GM21576 (cell line): ENCODE measurements at regions not wholly inside any gene's neighbourhood (a gene's known extent, or its start where the extent isn't known, plus 50 kb on each side); places are given as distances from the start of the nearest gene placed in this dataset.
"Not testable (repeated sequence)": the region's sequence is repeated elsewhere in the genome, so short reads cannot be mapped to it uniquely, and the experiment has no call there.

Experiments used
- ATAC-seq: cut with Tn5 transposase; IDR thresholded peaks from one replicate; pipeline ENCODE4 v1.9.1; 2021; ENCODE audit warnings: mild to moderate bottlenecking, moderate library complexity; ENCODE audit not compliant: unreplicated experiment

DNA sequence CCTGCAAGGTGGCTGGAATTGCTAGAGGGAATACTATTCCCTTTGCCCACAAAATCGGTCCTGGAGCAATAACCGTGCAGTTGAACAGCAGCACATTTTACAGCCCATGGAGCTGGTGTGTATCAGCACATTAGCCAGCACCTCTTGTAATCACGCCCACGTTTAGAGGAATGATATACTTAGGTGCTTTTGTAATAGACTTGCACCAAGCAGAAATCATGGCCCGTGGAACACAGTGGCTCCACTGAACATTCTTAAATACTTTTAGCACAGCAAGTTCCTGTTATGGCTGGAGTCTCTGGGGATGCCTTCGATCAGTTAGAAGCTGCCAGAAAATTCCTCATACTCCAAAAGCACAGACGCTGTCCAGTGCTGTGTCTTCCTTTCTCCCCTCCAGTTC is 218.1 kb upstream of the FAM78B start:
- no peak for ATAC-seq

DNA sequence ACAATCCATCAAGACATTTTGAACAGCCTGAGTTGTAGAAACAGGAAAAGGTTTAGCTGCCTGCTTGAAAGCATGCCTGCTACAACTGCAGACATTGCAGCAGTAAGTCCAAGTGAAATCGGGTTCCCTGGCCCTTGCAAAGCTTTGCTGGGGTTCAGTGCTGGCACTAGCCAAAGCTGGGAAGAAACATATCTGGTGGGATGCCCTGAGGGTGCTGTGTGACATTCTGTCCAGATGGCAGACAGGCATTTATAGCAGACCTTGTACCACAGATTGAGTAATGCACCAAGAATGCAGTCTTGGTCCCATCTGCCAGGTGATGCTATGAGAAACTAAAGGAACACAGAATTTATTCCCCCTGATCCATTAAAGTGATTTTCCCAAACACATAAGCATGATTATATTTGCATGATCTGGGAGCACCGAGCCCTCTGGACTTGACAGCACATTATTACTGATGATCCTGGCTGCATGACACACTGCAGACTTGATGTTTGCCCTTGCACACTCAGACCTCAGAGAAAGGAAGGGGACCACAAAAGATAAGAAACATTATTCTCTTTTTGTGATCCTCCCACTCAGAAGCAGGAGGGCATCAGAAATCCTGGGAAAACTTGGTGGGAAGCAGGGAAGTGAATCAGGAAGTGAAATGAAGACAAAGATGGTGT is 223.7 kb upstream of the FAM78B start:
- no peak for ATAC-seq

DNA sequence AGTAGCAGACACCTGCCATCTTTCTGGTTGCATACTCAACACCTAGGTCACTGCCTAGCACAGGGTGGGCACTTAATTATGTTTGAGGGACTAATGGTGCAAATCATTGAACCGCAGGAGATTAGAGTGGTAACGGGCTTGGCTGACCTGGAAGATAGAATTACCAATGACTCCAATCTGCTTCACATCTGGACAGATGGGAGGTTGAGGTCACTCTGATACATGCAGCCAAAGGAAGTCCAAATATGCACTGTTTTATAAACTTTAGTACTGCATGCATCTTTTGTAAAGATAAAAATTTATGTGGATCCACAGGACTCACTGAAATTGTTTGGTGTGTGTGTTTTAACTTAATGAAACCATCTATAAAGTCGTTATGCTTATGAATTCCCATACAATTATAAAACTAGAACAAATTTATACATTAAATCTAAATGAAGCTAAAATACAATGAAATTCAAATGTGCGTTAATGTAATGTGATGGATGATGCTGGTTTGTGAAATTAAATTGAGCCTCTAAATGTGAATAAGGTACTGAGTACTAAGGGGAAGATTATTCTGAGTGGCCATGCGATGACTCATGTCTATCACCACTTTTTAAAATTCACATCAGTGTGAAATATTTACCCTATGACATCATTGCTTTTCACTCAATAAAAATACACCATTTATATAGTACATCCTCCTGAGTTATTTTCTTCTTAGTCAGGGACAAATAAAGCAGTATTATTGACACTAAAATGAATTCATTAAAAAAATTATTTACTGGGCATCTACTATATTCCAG is 224.7 kb upstream of the FAM78B start:
- no peak for ATAC-seq

DNA sequence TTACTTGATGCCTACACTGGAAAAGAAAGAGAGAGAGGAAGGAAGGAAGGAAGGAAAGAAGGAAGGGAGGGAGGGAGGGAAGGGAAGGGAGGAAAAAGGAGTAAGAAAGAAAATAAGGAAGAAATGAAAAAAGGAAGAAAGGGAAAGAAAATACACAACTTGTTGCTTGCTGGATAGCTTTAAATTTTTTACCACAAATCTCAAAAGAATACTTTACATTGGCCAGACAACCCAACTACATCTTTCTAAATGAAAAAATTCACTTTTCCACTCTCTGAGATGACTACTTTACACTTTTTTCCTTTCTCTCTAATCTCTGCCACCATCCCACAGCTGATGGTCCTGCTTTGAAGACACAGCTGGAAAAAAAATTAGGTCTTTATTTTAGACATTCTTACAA is 228.9 kb upstream of the FAM78B start:
- ATAC-seq: no peak

DNA sequence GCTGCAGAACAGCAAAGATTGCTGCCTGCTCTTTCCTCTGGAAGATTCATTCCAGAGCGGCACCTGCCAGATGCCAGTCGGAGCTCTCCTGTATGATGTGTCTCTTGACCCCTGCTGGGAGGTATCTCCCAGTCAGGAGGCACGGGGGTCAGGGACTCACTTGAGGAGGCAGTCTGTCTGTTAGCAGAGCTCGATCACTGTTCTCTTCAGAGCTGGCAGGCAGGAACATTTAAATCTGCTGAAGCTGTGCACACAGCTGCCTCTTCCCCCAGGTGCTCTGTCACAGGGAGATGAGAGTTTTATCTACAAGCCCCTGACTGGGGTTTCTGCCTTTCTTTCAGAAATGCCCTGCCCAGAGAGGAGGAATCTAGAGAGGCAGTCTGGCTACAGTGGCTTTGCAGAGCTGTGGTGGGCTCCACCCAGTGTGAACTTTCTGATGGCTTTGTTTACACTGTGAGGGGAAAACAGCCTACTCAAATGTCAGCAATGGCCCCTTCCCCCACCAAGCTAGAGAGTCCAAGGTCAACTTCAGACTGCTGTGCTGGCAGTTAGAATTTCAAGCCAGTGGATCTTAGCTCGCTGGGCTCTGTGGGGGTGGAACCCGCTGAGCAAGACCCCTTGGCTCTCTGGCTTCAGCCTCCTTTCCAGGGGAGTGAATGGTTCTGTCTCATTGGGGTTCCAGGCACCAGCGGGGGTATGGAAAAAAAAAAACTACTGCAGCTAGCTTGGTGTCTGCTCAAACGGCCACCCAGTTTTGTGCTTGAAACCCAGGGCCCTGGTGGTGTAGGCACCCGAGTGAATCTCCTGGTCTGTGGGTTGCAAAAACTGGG is 242.7 kb upstream of the FAM78B start:
- not testable (repeated sequence) for ATAC-seq

DNA sequence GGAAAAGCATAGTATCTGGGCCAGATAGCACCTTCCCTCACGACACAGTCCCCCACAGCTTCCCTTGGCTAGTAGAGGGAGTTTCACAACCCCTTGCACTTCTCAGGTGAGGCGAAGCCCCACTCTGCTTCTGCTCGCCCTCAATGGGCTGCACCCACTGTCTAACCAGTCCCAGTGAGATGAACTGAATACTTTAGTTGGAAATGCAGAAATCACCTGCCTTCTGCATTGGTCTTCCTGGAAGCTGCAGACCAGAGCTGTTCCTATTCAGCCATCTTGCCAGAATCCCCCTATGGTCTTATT is 243.2 kb upstream of the FAM78B start:
- ATAC-seq: no peak

DNA sequence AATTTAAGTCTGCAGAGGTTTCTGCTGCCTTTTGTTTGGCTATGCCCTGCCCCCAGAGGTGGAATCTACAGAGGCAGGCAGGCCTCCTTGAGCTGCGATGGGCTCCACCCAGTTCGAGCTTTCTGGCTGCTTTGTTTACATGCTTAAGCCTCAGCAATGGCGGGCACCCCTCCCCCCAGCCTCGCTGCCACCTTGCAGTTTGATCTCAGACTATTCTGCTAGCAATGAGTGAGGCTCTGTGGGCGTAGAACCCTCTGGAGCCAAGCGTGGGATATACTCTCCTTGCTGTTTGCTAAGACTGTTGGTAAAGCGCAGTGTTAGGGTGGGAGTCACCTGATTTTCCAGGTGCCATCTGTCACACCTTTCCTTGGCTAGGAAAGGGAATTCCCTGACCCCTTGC is 250.0 kb upstream of the FAM78B start:
- not testable (repeated sequence) for ATAC-seq

DNA sequence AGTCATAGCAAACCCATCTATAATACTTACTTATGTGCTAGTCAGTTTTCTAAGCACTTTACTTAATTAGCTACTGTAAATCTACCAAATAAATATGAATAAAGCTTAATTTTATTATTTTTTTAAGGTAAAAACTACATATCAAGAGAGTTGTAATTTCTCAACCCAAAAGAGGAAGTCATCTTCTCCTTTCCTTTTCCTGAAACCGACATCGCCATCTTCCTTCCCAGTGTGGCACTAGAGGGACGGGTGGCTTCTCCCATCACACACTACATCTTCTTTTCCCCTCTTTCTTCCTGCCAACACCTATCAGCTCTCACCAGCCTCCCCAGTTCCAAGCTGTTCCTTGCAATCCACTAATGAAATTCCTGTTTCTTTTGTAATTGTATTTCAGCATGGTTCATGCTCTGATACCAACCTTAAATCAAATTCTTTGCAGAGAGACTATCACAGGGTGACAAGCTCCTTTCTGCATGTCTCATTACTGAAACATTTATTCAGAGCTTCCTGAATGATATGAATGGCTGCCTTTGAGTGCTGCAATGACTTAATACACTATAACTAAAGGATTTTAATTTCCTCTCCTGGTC is 251.6 kb upstream of the FAM78B start:
- ATAC-seq: no peak

DNA sequence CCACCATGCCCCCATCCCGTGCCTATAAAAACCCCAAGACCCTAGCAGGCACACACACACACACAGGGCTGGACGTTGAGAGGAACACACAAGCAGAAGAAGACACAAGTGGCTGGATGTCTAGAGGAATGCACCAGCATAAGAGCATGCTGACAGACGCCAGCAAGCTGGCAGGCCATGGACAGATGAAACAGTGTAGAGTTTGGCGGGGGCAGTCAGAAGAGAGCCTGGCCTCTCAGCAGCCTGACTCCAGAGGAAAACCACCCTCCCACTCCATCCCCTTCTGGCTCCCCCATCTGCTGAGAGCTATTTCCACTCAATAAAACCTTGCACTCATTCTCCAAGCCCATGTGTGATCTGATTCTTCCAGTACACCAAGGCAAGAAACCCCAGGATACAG is 255.8 kb upstream of the FAM78B start:
- ATAC-seq: not testable (repeated sequence)

DNA sequence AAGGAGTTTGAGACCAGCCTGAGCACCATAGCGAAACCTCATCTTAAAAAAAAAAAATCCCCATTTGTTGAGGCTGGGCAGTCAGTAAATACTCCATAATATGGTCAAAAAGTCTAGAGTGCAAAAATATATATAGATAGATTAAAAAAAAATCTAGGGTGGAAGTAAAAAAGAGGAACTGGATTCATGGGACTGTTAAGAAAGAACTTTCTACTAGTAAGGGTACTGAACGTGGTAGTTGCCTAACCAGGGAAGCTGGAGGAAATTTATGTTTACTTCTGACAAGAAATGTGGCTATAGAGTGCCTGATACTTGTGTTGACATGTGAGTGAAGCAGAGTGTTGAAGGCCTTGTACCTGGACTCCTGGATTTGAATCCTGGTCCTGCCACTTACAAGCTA is 265.9 kb upstream of the FAM78B start:
- no peak for ATAC-seq

DNA sequence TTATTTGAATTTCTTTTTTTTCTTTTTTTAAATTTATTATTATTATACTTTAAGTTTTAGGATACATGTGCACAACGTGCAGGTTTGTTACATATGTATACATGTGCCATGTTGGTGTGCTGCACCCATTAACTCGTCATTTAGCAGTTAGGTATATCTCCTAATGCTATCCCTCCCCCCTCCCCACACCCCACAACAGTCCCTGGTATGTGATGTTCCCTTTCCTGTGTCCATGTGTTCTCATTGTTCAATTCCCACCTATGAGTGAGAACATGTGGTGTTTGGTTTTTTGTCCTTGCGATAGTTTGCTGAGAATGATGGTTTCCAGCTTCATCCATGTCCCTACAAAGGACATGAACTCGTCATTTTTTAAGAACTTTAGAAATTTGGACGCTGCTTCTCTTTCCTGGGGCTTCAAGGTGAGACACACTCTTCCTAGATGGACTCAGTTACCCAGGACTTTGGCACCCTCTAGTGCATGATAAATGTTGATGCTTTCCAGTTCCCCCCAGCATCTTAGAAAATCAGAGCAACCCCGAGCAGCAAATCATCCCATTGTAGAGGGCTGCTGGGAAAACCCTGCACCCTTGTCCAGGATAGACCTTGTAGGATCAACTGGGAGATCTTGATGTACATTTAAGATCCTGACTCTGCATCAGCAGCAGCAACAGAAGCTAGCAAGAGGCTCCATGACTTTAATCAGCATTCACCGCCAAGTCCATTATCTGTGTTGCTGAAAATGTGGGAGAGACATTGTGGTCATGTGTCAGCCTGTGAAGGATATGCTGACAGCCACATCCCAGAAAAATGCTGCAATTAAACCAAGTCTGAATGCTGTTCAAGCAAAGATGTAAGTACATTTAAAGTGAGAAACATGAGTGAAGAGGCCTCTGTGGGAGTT is 266.9 kb upstream of the FAM78B start:
- not testable (repeated sequence) for ATAC-seq

DNA sequence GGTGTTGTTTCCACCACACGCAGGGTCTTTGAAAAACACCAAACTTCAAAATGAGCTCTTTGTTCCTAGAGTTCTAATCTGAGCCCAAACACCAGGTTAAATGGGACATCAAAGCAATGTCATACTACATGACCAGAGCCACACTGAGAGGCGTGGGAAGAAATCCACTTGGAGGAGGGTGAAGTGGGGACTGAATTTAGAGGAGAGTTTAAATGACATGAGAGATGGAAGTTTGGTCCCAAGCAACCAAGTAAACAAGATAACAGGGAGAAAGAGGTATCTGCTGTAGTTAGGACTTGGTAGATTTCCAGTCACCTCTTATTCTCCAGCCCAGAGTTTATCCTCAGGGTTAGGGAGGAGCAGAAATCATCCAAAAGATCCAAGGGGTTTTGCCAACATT is 290.9 kb upstream of the FAM78B start:
- ATAC-seq: no peak

DNA sequence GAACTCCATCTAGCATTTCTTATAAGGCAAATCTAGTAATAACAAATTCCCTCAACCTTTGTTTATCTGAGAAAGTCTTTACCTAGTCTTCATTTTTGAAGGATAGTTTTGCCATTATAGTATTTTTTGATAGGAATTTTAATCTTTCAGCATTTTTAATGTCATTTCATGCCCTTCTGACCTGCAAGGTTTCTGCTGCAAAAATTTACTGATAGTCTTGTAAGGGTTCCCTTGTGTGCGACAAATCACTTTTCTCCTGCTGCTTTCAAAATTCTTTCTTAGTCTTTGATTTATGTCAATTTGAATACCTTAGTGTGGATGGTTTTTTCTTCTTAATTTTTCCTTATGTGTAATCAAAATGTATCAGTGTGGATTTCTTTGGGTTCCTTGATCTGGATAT is 297.5 kb upstream of the FAM78B start:
- no peak for ATAC-seq

DNA sequence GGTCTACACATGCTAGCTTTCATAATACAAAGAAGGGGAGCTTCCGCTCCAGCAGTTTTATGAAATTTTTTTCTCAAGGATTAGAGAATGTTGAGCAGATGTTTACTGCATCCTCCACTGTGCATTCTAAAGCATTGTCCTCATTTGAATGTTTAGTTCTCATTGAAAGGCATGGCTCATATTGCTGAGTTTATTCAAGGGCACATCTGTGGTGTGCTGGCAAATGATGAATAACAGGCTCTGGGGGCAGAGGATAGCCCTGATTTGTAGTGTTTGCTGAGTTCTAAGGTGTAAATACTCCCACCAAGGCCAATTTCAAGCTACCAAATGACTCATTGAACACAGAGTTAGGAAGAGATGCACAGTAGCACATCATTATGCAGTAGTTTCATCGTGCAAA is 303.2 kb upstream of the FAM78B start:
- ATAC-seq: no peak

DNA sequence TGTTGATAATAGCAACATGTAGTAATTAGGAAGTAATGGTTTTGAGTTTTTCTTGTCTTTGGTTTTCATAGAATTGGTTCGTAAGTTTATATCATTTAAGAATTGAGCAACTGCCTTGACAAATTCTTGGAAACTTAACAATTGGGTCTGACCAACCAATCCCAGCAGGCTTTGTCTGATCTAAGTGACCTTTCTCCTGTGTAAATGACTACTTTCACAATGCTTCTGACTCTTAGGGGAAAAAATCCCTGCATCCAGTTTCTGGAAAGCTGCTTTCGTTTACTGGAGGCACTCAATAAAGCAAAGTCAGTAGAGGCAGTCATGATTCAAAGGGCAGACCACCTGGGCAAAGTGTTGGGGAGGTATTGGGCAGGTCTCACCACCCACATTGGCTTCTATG is 303.6 kb upstream of the FAM78B start:
- no peak for ATAC-seq

DNA sequence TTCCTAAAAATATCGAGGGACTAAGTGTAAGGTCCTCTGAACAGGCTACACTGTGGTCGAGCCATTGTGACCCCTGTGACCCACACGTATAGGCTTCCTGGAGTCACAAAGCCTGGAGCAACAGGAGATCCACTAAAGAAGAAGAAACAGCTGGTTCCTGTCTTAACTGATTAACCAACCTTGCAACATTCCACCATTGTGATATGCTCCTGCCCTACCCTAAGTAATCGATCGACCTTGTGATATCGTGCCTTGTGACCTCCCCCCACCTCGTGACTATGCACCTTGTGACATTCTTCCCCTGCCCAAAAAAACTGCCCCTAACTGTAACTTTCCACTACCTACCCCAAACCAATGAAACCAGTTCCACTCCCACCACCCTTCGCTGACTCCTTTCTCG is 304.6 kb upstream of the FAM78B start:
- ATAC-seq: no peak

DNA sequence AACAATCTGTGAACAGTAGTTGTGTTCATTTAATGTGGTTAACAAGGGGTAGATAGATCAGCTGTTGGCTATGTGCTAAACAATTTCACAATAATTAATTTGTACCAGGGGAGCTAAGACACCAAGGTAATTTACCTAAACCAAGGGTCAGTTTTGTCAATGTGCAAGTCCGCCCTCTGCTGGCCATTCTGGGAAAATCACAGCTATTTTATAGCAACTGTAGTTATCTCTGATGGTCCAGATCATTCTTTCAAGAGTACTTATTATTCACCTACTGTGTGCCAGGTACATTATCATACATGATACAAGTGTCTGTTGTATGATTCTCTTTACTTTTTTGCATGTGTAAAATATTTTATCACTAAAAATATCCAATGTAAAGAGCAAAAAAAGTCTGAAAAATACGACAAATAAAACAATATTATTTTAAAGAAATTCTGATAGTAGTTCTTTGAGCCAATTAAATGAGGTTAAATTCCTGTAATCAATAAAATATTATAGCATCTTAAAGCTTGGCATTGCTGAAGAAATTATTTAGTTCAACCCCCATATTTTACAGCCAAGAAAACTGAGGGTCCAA is 312.3 kb upstream of the FAM78B start:
- no peak for ATAC-seq

DNA sequence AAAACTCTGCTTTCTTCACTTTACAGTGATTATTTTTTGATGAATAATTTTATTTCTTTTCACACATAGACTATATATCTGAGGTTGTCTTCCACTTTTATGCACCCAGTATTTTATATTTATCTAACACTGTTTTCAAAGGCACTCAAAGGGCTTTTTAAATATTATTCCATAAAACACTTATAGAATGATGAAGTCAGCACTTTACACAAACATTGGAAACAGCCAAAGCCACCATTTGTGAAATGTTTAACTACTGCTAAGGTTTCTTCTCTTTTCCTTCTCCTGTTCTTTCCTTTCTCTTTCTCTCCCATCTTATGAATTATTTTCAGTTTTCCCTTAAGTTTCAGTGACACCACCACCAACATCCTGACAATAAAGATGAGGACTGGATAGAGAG is 317.7 kb upstream of the FAM78B start:
- no peak for ATAC-seq

DNA sequence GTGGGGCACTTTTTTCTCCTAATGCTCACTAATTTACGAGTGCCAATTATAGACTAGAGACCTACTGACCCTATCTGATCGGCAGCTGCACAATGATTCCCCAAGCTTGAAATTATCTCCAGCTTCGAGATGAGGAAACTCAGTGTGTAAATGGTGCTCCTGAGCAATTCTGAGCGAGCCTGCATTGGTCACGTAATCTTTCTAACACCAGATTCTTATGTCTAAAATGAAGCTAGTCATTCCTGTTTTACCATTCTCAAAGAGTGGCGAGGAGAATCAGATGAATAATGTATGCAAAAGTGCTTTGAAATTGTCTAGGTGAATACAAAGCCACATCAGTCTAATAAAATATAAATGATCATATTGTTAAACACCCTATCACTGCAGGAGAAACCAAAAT is 318.1 kb upstream of the FAM78B start:
- ATAC-seq: no peak

DNA sequence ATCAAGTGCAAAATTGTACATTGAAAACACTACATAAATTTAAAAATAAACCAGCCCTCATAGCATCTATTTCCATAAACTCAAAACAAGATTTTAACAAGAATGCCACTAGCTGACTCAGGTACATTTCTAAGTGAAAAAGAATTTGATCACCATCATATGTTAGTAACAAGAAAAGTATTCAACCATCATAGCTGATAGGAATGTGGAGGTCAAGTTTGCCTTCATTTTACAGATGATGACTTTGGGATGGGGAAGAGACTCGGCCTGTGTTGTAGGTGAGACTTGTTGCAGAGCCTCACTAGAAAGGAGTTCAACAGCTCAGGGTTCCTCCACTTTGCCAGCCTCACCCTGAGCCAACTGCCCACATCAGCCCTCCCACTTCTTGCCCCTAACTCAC is 318.8 kb upstream of the FAM78B start:
- ATAC-seq: no peak
